HG03159 (cell line): ENCODE measurements at regions not wholly inside any gene's neighbourhood (a gene's known extent, or its start where the extent isn't known, plus 50 kb on each side); places are given as distances from the start of the nearest gene placed in this dataset.

Experiments
- ATAC-seq: cut with Tn5 transposase; IDR thresholded peaks from one replicate; pipeline ENCODE4 v1.9.1; 2021; ENCODE audit warnings: mild to moderate bottlenecking, moderate library complexity; ENCODE audit not compliant: unreplicated experiment

DNA sequence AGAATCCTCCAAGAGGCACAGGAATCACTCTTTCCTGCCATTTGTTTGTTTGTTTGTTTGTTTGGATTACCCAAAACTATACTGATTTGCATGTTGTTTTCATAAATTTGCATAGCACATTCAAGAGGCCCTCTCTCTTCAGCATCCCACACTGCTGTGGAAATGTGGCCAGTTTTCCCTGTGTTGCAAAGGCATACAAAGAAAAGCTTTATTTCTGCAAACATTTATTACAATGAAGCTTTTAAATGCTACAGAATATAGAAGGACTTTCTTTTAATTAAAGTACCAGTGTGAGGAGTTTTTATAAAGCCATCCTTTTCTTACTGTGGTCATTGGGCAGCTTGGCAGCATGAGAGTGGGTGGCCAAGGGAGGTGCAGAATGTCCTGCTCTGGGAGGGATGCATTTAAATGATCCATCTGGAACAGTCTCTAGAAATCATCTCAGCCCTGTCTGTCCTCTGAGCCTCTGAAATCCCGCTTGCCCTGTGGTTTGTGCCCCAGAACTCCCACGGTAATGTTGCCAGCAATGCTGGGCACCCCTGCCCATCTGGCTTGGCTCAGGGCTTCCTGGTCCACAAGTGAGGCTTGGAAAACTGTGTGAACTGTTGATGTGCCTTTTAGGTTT lies 356.8 kb upstream of the KIF2A start:
- ATAC-seq, result no peak

DNA sequence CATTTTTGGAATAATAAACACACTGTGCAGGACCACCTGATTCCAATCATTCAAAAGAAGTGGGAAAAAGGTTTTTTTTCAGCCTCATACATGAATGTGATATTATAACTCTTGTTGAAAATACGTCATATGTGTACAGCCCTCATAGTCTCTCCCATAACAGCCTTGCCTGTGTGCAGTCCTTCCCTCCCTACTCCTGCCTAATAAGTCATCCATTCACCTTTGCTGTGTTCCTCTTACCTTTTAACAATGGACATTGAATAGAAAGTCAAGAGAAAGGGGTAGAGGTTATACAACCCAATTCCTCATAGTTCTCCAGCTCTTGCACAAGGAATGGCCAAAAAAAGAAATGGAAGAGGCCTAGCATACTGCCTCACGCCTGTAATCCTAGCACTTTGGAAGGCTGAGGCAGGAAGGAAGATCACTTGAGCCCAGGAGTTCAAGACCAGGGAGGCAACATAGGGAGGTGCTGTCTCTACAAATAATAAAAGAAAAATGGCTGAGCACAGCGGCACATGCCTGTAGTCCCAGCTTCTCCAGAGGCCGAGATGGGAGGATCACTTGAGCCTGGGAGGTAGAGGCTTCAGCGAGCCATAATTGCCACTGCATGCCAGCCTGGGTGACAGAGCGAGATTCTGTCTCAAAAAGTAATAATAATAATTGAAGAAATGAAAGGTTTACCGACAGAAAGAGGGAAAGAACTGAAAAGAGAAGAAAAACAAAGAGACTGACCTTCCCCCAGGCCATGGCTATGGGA lies 356.1 kb upstream of the KIF2A start:
- ATAC-seq, result no peak

DNA sequence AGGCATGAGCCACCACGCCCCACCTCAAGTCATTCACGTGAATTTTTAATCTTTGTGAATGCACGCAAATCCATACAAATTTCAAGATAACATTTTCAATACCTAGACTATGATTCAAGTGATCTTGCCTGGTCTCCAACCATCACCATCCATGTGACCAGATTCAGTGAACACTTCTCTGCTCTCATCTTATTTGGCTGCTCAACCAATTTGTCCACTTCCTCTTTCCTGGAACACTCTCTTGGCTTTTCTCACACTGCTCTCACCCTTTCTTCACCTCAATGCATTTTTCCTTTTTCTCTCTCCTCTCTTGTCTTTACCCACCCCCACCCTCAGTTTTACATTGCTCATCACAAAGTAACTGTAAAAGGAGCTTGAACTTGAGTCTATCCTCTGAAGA lies 354.7 kb upstream of the KIF2A start:
- ATAC-seq, result no peak

DNA sequence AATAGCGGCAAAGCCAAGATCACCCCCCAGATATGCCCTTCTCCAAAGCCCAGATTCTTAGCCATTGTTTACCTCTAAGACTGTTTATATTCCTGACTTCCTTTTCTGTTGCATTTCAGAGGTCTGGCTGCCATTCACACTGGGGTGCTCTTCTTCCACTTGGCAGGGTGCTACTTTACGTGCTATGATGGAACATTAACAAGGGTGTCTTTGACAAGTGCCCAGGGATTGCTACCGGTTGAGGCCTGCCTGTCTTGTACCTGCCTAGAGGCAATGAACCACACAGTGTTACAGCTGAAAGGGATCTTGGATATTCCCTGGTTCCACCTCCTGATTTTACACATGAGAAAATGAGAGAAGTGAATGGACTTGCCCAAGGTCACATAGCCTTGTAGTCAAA lies 352.1 kb upstream of the KIF2A start:
- no peak for ATAC-seq

DNA sequence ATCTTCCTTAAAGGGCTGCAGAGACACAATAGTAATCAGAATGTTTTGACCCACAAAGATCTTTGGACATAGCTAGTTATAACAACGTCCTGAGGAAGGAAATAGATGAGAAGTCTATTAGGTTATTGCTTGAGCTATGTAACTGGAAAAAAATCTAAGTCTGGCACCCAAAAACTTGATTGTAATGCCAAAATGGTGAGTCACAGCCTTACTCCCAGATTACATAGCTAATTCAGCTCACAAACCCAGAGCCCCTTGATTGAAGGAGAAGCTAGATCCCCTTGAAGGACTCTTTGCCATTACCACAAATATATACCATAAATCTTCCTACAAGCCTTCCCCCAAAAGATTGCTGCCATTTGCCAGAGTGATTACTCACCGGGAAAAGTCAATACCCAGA lies 341.8 kb upstream of the KIF2A start:
- no peak for ATAC-seq

DNA sequence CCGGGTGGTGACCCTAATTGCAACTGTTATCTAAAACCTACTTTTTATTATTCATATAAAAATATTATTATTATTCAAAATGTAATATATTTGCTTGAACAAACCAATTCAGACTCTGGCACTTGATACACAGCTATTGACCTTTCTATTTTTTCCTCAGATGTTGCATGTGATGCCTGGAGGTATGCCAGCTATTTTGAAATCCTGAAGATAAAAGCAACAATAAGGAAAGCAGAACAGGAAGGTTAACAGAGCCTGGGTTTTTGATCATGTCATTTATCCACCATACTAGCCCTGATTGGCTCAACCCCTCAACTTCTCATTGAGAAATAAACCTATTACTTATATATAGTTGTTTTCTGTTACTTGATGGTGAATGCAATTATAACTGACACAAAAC lies 340.9 kb upstream of the KIF2A start:
- ATAC-seq, result no peak

DNA sequence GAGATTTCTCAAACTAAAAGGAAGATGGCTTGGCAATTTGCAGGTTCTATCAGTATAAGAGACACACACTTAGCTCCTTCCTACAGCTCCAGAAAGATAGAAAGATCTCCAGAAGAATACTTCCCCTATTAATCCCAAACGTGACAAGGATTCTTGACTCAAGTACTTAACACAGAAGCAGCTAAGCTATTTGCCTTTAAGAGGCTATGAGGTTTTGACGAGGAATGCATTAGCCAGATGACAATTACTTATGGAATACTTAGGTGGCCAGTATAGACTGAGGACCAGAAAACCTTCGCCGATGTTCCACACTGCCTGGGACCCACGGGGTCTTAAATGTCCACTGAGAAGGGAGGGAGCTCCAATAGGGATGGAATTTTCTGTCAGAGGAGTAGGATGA lies 340.5 kb upstream of the KIF2A start:
- no peak for ATAC-seq

DNA sequence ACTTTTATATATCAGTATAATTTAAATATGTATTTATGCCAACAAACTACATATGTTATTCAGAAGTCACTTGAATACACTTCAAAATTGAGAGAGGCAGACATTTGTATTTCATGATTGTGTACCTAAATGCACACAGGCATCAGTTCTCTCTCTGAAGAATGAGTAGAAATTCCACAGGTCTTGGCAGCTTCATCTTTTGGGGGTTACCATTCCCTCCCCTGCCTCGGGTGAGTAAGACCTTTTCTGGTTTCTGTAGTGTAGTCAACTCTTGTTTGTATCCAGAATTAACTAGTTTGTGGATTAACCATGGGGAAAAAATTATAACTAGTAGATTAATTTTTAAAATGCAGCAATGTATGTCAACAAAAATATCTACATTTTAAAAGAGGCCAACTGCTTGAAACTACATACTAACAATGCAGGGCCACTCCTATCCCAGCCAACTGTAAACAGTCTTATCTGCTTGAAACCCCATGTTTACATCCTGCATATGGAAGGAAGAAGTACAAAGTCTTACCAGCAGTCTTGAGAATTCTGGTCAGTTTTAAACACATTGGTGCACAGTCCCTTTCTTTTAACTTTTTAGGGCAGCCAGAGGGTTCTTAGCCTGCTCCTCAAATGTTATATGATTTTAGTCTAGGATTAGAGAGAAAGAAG lies 339.6 kb upstream of the KIF2A start:
- no peak for ATAC-seq

DNA sequence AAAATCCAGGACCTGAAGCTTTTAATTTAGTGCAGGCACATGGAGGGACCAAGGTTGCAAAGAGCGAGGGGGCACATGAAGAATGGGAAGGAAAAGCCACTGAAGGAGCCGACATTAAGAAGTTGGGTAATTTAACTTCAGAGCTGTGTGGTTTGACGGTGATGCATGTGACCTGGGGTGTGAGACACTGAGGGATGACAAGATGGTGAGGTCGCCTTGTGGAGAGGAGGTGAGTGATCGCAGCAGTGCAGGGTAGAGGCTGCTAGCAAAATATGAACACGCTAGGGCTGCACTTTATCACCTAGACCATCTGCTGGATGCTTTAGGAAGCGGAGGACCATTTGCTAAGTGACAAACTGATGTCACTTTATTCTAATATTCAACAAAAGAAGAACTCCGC lies 339.0 kb upstream of the KIF2A start:
- ATAC-seq, result no peak

DNA sequence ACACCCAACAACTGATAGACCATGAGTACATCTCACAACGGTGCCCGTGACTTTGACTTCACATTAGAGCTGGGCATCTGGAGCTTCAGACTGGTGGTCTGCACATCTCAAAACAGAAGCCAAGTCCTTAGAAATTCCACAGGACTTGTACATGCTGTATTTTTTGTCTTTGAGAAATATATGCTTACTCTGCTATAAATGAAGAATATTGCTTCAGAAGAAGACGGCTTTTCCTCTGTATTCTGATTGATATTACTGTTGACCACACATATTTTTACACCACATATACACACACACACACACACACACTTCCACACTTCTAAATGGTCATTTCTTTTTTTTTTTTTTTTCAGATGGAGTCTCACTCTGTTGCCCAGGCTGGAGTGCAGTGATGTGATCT lies 338.3 kb upstream of the KIF2A start:
- no peak for ATAC-seq

DNA sequence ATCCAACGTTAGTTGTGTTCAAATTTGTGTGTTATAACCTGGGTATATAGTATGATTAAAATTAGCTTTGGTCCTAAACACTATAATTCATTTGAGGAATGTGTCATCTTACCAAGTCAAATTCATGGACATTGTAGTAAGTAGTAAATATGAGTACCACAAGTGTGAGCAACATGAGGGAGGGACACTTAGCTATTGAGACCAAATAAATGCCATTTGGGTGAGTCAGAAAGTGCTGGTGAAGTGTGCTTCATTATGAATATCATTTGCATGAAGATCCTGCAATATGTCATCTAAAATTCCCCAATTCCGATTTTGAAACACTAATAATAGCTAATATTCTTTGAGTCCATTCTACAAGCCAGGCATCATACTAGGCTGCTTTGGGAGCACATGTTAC lies 336.7 kb upstream of the KIF2A start:
- no peak for ATAC-seq

DNA sequence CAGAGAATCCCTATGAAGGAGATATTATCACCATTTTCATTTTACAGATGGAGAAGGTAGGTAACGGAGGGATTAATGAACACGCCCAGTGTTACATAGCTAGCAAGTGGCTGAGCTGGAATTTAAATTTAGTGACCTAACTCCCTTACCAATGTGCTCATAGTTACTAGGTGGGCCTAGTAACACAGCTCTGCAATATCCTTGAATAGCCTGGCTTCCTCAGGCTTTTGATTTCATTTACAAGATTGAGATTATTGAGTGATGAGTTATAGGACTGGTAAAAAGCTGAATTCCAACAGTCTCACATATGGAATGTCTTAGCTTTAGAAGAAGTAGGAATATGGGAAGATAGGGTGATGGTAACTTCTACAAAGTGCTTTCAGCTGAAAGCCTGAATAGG lies 336.3 kb upstream of the KIF2A start:
- no peak for ATAC-seq

DNA sequence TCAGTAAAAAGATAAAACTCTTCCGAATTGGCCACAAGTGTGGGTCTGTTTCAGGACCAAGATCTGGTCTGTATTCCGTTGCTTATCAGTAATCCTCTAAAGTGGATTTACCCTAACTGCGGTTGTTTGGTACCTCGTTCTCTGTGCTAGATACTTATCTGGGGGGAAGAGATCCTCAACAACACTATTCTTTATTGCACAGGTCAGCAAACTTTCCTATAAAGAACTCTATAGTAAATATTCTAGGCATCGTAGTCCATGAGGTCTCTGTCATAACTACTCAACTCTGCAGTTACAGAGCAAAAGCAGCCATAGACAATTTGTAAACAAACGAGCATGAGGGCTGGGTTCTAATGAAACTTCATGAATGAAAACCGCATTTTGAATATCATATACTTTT lies 335.8 kb upstream of the KIF2A start:
- ATAC-seq, result no peak

DNA sequence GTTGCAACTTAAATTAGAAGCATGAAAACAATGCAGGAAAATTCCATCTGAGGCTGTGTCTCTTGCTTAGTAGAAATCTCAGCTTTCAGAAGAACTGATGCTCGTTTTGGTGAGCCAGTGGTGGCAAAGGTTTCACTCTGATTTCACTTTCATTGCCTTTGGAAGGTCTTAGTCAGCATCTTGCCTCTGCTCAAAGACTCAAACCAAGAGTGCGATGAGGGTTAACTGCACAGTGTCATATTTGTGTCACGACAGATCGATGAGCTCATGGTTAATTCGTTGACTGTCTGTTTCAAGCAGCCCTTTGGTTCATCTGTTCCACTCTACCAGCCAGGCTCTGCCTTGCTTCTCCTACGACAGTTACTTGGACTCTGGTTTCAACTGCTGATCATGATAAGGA lies 331.3 kb upstream of the KIF2A start:
- ATAC-seq, result peak; percentile 80

DNA sequence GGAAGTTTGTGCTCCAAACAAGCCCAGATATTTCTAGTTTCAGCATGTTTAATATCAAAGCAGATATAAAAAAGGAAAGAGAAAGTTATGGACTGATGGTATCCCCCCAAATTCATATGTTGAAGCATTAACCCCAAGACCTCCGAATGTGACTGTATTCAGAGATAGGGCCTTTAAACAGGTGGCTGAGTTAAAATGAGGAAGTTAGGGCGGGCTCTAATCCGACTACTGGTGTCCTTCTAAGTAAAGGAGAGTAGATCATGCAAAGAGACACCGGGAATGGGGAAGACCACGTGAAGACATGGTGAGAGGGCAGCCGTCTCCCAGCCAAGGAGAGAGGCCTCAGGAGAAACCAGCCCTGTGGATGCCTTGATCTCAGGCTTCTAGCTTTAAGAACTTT lies 324.1 kb upstream of the KIF2A start:
- ATAC-seq, result no peak

DNA sequence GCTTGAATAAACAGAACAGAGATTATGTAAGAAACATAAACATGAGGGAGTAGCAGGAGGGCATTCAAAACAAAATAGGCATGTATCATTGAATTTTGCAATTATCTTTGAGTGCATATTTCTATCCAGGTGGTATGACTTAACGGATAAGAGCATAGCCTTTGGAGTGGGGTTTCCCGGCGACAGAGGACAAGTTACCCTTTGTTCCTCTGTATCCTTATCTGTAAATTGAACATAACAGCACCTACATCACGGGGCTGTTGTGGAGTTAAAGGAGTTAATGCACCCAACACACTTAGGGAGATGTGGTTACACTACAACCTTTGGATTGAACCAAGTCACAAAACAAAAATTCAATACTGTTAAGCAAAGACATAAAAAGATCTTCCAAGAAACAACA lies 314.6 kb upstream of the KIF2A start:
- no peak for ATAC-seq

DNA sequence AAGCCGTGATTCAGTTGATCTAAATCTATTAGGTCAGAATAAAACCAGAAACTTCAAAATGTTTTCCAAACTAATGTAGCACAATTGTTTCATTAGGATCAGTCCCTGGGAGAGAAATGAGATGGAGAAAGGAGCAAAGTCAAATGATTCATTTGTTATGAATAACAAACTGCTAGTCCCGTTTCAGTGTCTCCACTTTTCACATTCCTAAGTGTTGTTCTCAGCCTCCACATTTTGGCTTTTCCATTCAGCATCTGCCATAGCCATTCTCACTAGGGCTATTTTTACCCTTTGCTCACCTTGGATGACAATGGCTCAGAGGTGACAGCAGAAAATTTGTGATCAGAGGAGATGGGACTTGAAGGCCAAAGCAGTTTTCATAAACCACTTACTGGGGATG lies 314.1 kb upstream of the KIF2A start:
- no peak for ATAC-seq

DNA sequence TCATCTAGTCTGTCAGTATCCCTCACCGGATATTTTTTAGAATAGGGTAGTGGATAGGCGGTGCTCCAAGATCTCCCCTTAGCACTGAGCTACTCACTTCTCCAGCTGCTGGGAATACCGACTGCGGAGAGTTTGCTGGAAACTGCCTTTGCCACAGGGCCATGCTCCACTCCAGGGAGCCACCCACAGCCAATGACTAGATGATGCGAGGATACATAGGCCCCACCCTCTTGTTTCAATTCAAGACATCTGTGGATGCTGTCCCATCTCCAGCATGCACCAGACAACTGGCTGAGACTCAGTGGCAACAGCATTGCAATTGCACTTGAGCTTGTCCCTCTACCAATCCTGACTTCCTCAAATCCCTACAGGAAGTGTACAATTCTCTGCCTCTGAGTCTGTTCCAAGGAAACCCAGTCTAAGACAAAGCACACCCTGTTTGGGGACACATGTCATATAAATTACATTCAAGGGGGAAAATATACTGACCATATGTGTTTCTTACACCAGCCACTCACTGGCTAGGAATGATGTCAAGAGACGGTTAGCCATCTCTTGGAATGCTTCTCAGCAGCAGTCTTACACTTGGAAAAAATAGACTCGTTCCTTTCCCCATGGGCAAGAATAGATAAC lies 312.6 kb upstream of the KIF2A start:
- no peak for ATAC-seq

DNA sequence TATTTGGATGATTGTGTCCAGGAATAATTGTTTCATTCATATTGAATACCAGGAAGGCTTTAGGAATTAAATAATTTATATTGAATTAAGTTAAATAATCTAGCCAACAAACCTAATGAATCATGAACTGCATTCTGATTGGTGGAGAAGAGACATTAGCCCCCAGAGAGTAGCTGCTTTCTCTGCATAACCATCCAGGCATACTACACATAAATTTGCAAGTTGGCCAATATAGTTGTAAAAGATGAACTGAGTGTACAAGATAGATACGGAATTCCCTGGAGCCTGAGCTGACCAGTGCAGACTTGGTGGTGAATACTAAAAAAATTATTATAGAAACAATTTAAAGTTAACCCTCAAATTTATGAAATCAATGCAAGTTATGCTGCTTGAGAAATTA lies 311.8 kb upstream of the KIF2A start:
- ATAC-seq, result no peak

DNA sequence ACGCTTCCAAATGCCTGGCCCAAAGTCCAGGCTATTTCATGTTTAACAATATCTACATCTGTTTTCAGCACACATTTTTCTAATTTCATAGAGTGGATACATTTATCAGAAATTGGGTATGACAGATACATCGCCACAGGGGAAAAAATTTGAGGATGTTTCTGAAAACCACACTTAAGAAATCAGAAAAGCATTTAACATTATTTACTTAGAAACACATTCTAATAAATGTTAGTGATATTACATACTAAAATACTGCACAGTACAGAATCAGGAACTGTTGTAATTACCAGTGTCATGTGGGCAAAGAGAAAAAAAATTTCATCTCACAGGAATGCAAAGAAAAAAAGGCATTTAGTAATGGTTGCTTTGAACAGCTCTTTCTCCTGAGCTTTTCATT lies 310.5 kb upstream of the KIF2A start:
- no peak for ATAC-seq

DNA sequence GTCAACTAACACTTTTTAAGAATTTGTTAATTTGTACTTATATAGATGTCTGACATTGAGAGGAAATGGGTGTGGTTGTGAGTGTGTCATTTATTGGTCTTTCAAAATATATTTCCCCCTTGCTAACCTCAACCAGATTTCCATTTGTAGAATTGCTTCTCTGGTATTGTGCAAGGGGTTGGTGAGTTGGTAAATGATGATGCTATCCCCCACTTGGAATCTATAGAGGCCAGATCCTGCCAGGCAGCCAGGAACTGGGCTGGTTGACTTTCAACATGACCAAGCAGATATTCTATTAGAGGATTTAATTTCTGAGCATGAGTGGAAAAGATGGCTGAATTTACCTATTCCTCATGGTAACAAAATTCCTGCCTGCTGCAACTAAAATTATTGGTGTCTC lies 306.6 kb upstream of the KIF2A start:
- ATAC-seq, result no peak

DNA sequence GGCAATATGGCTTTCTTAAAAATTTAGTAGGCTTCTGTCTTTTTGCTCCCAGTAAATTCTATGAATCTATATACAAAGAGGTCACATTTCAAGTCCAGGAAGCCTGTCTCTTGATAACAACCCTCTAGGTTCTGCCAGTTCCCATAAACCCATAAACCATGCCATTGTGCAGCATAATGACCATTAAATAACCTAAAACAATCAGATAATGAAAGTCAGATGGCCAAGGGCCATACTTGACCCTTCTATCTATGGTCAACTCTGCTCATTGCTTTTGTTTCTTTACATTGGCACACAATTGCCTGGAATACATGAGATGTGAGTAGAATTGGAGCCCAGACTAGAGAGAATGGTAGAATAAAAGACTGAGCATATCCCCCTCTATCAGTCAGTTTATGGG lies 305.4 kb upstream of the KIF2A start:
- no peak for ATAC-seq
